Body of pancreas (tissue), 4 donors: ENCODE measurements at regions not wholly inside any gene's neighbourhood (a gene's known extent, or its start where the extent isn't known, plus 50 kb on each side); places are given as distances from the start of the nearest gene placed in this dataset.
"Not testable (repeated sequence)": the region's sequence is repeated elsewhere in the genome, so short reads cannot be mapped to it uniquely, and the experiment has no call there.

Experiments used
- ATAC-seq: fragments of 150-250 bp; one replicate; pipeline ENCODE4 v1.9.1; 2016
- DNase-seq, 4 donors: peaks; one replicate each; pipeline ENCODE4 v3.0.0-alpha.2; 2019
- H3K27ac ChIP-seq, 4 donors: fragments of 200-600 bp; sonication (generic); 1 replicate in 3 of 4; 2 replicates in 1 of 4; pipeline versions ENCODE4 v1.5.1 to v1.6.1; 2016 to 2019; ENCODE audit warnings: mild to moderate bottlenecking in 1 of 4, mixed read lengths in 1 of 4, moderate library complexity in 1 of 4
- H3K27me3 ChIP-seq, 2 donors: fragments of 200-600 bp; sonication (generic); one replicate each; pipeline ENCODE4 v1.6.0; 2016; ENCODE audit warnings: mild to moderate bottlenecking in 1 of 2
- H3K36me3 ChIP-seq, 2 donors: fragments of 200-600 bp; sonication (generic); replicated peaks in 1 of 2; 2 replicates each; pipeline ENCODE4 v1.5.1; 2016; ENCODE audit warnings: low read depth in 2 of 2; ENCODE audit not compliant: insufficient read depth in 1 of 2
- H3K4me1 ChIP-seq: fragments of 200-600 bp; sonication (generic); one replicate; pipeline ENCODE4 v1.6.0; 2016
- H3K4me3 ChIP-seq, 2 donors: fragments of 200-600 bp; sonication (generic); 1 replicate in 1 of 2; 2 replicates in 1 of 2; pipeline ENCODE4 v1.5.1; 2016 to 2019
- H3K9me3 ChIP-seq, 3 donors: fragments of 200-600 bp; sonication (generic); 1 replicate in 2 of 3; 2 replicates in 1 of 3; pipeline ENCODE4 v1.5.1; 2016
- POLR2A ChIP-seq, 3 donors: fragments of 450-650 bp; IDR thresholded peaks; one replicate each; pipeline ENCODE4 v1.6.1; 2016; ENCODE audit warnings: antibody characterized with exemption in 3 of 3, mild to moderate bottlenecking in 2 of 3
- WGBS, 2 donors: methylation state at CpG; one replicate each; pipeline ENCODE4 v1.1.5; 2017; 5-methylcytosine and 5-hydroxymethylcytosine counted together
- intact Hi-C: fragments of 100-400 bp; cut with DNase I; formaldehyde crosslinking; loops from one replicate; pipeline ENCODE4 v1.15.1; 2023
- TF ChIP-seq, protein P1 (sequence below), 7 experiments: fragments of 450-650 bp in 4 of 7; fragments of 200-600 bp in 3 of 7; sonication (generic) in 3 of 7; IDR thresholded peaks; one replicate each; pipeline ENCODE4 v1.5.1; 2016 to 2019; ENCODE audit warnings: antibody characterized with exemption in 7 of 7

DNA sequence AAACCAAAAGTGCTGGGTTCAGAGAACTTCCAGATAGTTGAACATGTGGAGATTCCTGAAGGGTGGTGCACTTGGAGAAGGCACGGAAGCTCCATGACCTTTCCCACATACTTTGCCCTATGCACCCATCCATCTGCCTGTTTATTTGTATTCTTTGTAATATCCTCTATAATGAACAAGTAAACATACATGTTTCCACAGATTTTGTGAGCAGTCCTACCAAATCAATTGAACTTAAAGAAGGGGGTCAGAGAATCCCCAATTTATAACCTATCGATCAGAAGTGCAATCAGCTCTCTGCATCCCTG, 121.4 kb downstream of the ADSS2 start:
- no peak overlapping the region for H3K4me3 ChIP-seq
- ATAC-seq: no peak
- H3K9me3 ChIP-seq: no peaks in the 10 kb centered on the region
- DNase-seq: no peak
- 86 to 89% methylated on average over 2 of the region's 2 CpGs for WGBS, 2 donors
- H3K36me3 ChIP-seq: no peaks in the 10 kb centered on the region
- H3K27ac ChIP-seq: no peak overlapping the region
- intact Hi-C loops: no loop called here
- H3K27me3 ChIP-seq: no peaks in the 10 kb centered on the region
- TF ChIP-seq, protein P1, sequence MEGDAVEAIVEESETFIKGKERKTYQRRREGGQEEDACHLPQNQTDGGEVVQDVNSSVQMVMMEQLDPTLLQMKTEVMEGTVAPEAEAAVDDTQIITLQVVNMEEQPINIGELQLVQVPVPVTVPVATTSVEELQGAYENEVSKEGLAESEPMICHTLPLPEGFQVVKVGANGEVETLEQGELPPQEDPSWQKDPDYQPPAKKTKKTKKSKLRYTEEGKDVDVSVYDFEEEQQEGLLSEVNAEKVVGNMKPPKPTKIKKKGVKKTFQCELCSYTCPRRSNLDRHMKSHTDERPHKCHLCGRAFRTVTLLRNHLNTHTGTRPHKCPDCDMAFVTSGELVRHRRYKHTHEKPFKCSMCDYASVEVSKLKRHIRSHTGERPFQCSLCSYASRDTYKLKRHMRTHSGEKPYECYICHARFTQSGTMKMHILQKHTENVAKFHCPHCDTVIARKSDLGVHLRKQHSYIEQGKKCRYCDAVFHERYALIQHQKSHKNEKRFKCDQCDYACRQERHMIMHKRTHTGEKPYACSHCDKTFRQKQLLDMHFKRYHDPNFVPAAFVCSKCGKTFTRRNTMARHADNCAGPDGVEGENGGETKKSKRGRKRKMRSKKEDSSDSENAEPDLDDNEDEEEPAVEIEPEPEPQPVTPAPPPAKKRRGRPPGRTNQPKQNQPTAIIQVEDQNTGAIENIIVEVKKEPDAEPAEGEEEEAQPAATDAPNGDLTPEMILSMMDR (IDR thresholded peaks at IDR 0.05): no peak
- no peaks in the 10 kb centered on the region for H3K4me1 ChIP-seq

DNA sequence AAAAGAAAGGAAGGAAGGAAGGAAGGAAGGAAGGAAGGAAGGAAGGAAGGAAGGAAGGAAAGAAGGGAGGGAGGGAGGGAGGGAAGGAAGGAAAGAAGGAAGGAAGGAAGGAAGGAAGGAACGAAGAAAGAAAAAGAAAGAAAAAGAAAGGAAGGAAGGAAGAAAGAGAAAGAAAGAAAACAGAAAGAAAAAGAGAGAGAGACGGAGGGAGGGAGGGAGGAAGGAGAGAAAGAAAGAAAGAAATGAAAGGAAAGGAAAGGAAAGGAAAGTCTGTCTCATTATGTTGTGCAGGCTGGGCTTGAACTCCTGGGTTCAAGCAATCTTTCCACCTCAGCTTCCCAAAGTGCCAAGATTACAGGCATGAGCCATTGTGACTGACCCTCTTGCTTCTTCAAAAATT, 118.9 kb downstream of the ADSS2 start:
- 47 to 91% methylated on average over 2 of the region's 2 CpGs for WGBS, 2 donors
- DNase-seq, H3K27me3 ChIP-seq, H3K4me3 ChIP-seq, H3K27ac ChIP-seq, H3K36me3 ChIP-seq, intact Hi-C loops, H3K9me3 ChIP-seq, H3K4me1 ChIP-seq, ATAC-seq: not testable (repeated sequence)

DNA sequence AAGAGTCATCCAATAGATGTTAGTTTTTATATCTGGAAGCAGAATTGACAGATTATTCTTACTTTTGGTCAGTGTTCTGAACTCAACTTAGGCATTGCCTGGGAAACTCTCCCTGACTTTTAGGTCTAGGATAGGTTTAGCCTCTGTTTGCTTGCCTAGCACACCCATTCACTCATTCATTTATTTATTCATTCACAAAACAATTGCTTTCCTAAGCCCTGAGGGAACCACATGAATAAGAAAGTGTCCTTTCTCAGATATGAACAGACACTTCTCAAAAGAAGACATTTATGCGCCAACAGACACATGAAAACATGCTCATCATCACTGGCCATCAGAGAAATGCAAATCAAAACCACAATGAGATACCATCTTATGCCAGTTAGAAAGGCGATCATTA, 117.4 kb downstream of the ADSS2 start:
- H3K27ac ChIP-seq, H3K36me3 ChIP-seq, ATAC-seq, intact Hi-C loops, H3K4me3 ChIP-seq, H3K4me1 ChIP-seq, H3K9me3 ChIP-seq, H3K27me3 ChIP-seq, DNase-seq: not testable (repeated sequence)
- WGBS, 2 donors: 66 to 94% methylated on average over 2 of the region's 2 CpGs

DNA sequence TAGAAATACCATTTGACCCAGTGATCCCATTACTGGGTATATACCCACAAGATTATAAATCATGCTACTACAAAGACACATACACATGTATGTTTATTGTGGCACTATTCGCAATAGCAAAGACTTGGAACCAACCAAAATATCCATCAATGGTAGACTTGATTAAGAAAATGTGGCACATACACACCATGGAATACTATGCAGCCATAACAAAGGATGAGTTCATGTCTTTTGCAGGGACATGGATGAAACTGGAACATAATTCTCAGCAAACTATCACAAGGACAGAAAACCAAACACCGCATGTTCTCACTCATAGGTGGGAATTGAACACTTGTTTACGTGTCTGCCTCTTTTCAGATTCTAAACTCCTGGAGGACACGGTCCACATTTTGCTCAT, 116.9 kb downstream of the ADSS2 start:
- H3K9me3 ChIP-seq, H3K27me3 ChIP-seq, H3K4me1 ChIP-seq, ATAC-seq, intact Hi-C loops, H3K27ac ChIP-seq, H3K36me3 ChIP-seq, H3K4me3 ChIP-seq, DNase-seq: not testable (repeated sequence)
- WGBS, 2 donors: 91 to 95% methylated on average over 4 of the region's 4 CpGs

DNA sequence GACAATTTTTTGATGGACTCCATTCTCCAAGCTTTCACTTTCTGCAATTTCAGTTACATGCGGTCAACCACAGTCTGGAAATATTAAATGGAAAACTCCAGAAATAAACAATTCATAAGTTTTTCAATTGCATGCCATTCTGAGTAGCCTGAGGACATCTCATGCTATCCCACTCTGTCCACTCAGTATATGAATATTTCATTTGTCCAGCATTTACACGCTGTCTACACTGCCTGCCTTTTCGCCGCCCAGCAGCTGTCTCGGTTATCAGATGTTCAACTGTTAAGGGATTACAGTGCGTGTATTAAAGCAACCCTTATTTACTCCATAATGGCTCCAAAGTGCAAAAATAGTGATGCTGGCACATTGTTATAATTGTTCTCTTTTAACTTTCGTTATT, 116.3 kb downstream of the ADSS2 start:
- H3K36me3 ChIP-seq: no peaks in the 10 kb centered on the region
- H3K27me3 ChIP-seq: no peaks in the 10 kb centered on the region
- TF ChIP-seq POLR2A (IDR thresholded peaks at IDR 0.05): no peak
- TF ChIP-seq, protein P1 (IDR thresholded peaks at IDR 0.05): no peak
- DNase-seq (no peak), ATAC-seq (no peak)
- 80 to 81% methylated on average over 7 of the region's 7 CpGs for WGBS, 2 donors
- H3K9me3 ChIP-seq: no peaks in the 10 kb centered on the region
- no peak overlapping the region for H3K4me3 ChIP-seq
- intact Hi-C loops: no loop called here
- no peaks in the 10 kb centered on the region for H3K4me1 ChIP-seq
- H3K27ac ChIP-seq: no peak overlapping the region

DNA sequence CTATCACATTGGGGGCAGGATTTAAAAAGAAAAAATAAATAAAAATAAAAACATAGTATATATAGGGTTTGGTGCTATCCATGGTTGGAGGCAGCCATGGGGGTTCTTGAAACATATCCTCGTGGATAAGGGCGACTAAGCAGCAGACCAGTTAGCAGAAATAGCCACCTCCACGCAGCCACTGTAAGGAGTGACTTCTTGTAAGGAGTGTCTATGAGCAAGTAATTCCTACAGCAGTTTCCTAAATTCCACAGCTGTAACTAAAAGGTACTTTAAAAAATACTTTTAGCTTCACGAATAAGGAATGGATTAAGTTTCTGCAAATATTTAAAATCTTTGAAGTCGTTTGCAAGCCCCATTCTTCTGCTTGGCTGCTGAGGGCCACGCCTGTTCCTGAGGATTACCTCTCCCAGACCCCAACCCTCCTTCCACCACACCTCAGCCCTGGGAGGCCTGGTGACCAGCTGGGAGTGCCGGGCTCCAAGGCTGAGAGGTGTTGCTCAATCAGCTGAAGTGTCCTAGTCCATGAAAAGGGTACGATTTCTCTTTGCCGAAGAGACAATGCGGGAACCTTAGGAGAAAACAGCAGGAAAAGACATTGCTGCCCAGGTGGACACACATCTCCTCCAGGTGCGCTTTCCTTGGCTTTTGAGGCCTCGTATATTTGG, 115.3 kb downstream of the ADSS2 start:
- intact Hi-C loops: no loop called here
- Histone ChIP-seq H3K4me1 (no peaks in the 10 kb centered on the region), H3K4me3 (no peak overlapping the region), H3K27ac (no peak overlapping the region), H3K36me3 (no peaks in the 10 kb centered on the region), H3K9me3 (no peaks in the 10 kb centered on the region), H3K27me3 (no peaks in the 10 kb centered on the region)
- ATAC-seq (no peak), DNase-seq (no peak)
- WGBS, 2 donors: 87 to 90% methylated on average over 12 of the region's 12 CpGs
- no peak for TF ChIP-seq POLR2A (IDR thresholded peaks at IDR 0.05)
- TF ChIP-seq, protein P1 (IDR thresholded peaks at IDR 0.05): no peak
